Thyroid gland (tissue), 4 donors: ENCODE measurements at regions not wholly inside any gene's neighbourhood (a gene's known extent, or its start where the extent isn't known, plus 50 kb on each side); places are given as distances from the start of the nearest gene placed in this dataset.

Experiments
- CTCF ChIP-seq, 6 experiments: fragments of 200-600 bp in 3 of 6; fragments of 450-650 bp in 3 of 6; sonication (generic) in 3 of 6; IDR thresholded peaks; one replicate each; pipeline ENCODE4 v1.5.1; 2016 to 2019; ENCODE audit warnings: antibody characterized with exemption in 6 of 6, mild to moderate bottlenecking in 2 of 6, inconsistent platforms in 1 of 6, moderate library complexity in 1 of 6
- POLR2A ChIP-seq, 2 donors: fragments of 450-650 bp; IDR thresholded peaks; one replicate each; pipeline ENCODE4 v1.6.1; 2017; ENCODE audit warnings: antibody characterized with exemption in 2 of 2, mild to moderate bottlenecking in 2 of 2, moderate library complexity in 1 of 2

- TF ChIP-seq CTCF (IDR thresholded peaks at IDR 0.05) (no peak), POLR2A (IDR thresholded peaks at IDR 0.05) (no peak)
These were observed 1045.1 kb downstream of the ADGRL2 start for GRCh38 chr1:82845866-82846265.
